ENCODE measurements at regions not wholly inside any gene's neighbourhood (a gene's known extent, or its start where the extent isn't known, plus 50 kb on each side); places are given as distances from the start of the nearest gene placed in this dataset.
"Not testable (repeated sequence)": the region's sequence is repeated elsewhere in the genome, so short reads cannot be mapped to it uniquely, and the experiment has no call there.

- Histone ChIP-seq H3K9me3 (ENCODE audit: insufficient read depth, low read depth, low read length) (no peaks in the 10 kb centered on the region), H3K4me1 (ENCODE audit: insufficient read depth, low read length) (no peaks in the 10 kb centered on the region), H3K4me3 (ENCODE audit: low read length) (no peak overlapping the region), H3K27ac (ENCODE audit: low read length) (no peak overlapping the region), H3K36me3 (ENCODE audit: insufficient read depth, low read depth, low read length) (no peaks in the 10 kb centered on the region), H3K9ac (ENCODE audit: low read depth, low read length) (no peak overlapping the region), H3K27me3 (ENCODE audit: insufficient read depth, low read length) (no peaks in the 10 kb centered on the region)
Observed at GRCh38 chr16:63653044-63653839, 1468.6 kb downstream of the CDH11 start.

- no peak overlapping the region for H3K27ac ChIP-seq (ENCODE audit: low read length)
- H3K4me3 ChIP-seq (ENCODE audit: low read length) = no peak overlapping the region
- no peaks in the 10 kb centered on the region for H3K27me3 ChIP-seq (ENCODE audit: insufficient read depth, low read length)
- H3K9ac ChIP-seq (ENCODE audit: low read depth, low read length) = no peak overlapping the region
- no peaks in the 10 kb centered on the region for H3K4me1 ChIP-seq (ENCODE audit: insufficient read depth, low read length)
- no peaks in the 10 kb centered on the region for H3K9me3 ChIP-seq (ENCODE audit: insufficient read depth, low read depth, low read length)
- H3K36me3 ChIP-seq (ENCODE audit: insufficient read depth, low read depth, low read length) = no peaks in the 10 kb centered on the region
Observed at GRCh38 chr16:63652091-63652490, 1469.8 kb downstream of the CDH11 start.

GRCh38 chr16:63650550-63650949, 1471.3 kb downstream of the CDH11 start:
- Histone ChIP-seq H3K4me1 (ENCODE audit: insufficient read depth, low read length) (no peaks in the 10 kb centered on the region), H3K9ac (ENCODE audit: low read depth, low read length) (no peak overlapping the region), H3K27ac (ENCODE audit: low read length) (no peak overlapping the region), H3K36me3 (ENCODE audit: insufficient read depth, low read depth, low read length) (no peaks in the 10 kb centered on the region), H3K4me3 (ENCODE audit: low read length) (no peak overlapping the region), H3K27me3 (ENCODE audit: insufficient read depth, low read length) (no peaks in the 10 kb centered on the region), H3K9me3 (ENCODE audit: insufficient read depth, low read depth, low read length) (no peaks in the 10 kb centered on the region)

- not testable (repeated sequence) for H3K27ac ChIP-seq (ENCODE audit: low read length); H3K9ac ChIP-seq (ENCODE audit: low read depth, low read length); H3K4me3 ChIP-seq (ENCODE audit: low read length)
Observed at GRCh38 chr16:63633706-63634445, 1488.0 kb downstream of the CDH11 start.

GRCh38 chr16:63629272-63629671, 1492.6 kb downstream of the CDH11 start:
- no peaks in the 10 kb centered on the region for H3K36me3 ChIP-seq (ENCODE audit: insufficient read depth, low read depth, low read length)
- no peaks in the 10 kb centered on the region for H3K9me3 ChIP-seq (ENCODE audit: insufficient read depth, low read depth, low read length)
- no peaks in the 10 kb centered on the region for H3K27me3 ChIP-seq (ENCODE audit: insufficient read depth, low read length)
- H3K9ac ChIP-seq (ENCODE audit: low read depth, low read length) = no peak overlapping the region
- H3K4me3 ChIP-seq (ENCODE audit: low read length) = no peak overlapping the region
- peaks cover 10% of the 10 kb centered on the region; the same call in 1 of the 2 replicates for H3K4me1 ChIP-seq (ENCODE audit: insufficient read depth, low read length)
- no peak overlapping the region for H3K27ac ChIP-seq (ENCODE audit: low read length)

More at GRCh38 chr16:63633706-63634445, 1488.0 kb downstream of the CDH11 start:
- H3K27me3 ChIP-seq (ENCODE audit: insufficient read depth, low read length); H3K36me3 ChIP-seq (ENCODE audit: insufficient read depth, low read depth, low read length); H3K9me3 ChIP-seq (ENCODE audit: insufficient read depth, low read depth, low read length); H3K4me1 ChIP-seq (ENCODE audit: insufficient read depth, low read length): not testable (repeated sequence)

- peaks cover 10% of the 10 kb centered on the region; the same call in 1 of the 2 replicates for H3K4me1 ChIP-seq (ENCODE audit: insufficient read depth, low read length)
- H3K36me3 ChIP-seq (ENCODE audit: insufficient read depth, low read depth, low read length) = no peaks in the 10 kb centered on the region
- H3K4me3 ChIP-seq (ENCODE audit: low read length) = no peak overlapping the region
- no peak overlapping the region for H3K27ac ChIP-seq (ENCODE audit: low read length)
- H3K9ac ChIP-seq (ENCODE audit: low read depth, low read length) = no peak overlapping the region
- no peaks in the 10 kb centered on the region for H3K9me3 ChIP-seq (ENCODE audit: insufficient read depth, low read depth, low read length)
- no peaks in the 10 kb centered on the region for H3K27me3 ChIP-seq (ENCODE audit: insufficient read depth, low read length)
Observed at GRCh38 chr16:63628812-63629211, 1493.1 kb downstream of the CDH11 start.

- Histone ChIP-seq H3K27me3 (ENCODE audit: insufficient read depth, low read length) (no peaks in the 10 kb centered on the region), H3K9ac (ENCODE audit: low read depth, low read length) (no peak overlapping the region), H3K27ac (ENCODE audit: low read length) (no peak overlapping the region), H3K4me3 (ENCODE audit: low read length) (no peak overlapping the region), H3K9me3 (ENCODE audit: insufficient read depth, low read depth, low read length) (no peaks in the 10 kb centered on the region), H3K36me3 (ENCODE audit: insufficient read depth, low read depth, low read length) (no peaks in the 10 kb centered on the region), H3K4me1 (ENCODE audit: insufficient read depth, low read length) (peaks cover 10% of the 10 kb centered on the region; the same call in 1 of the 2 replicates)
Observed at GRCh38 chr16:63625126-63625525, 1496.7 kb downstream of the CDH11 start.

GRCh38 chr16:63623551-63624039, 1498.3 kb downstream of the CDH11 start:
- H3K4me3 ChIP-seq (ENCODE audit: low read length) = no peak overlapping the region
- no peaks in the 10 kb centered on the region for H3K36me3 ChIP-seq (ENCODE audit: insufficient read depth, low read depth, low read length)
- peaks cover 7% of the 10 kb centered on the region; the same call in 1 of the 2 replicates for H3K4me1 ChIP-seq (ENCODE audit: insufficient read depth, low read length)
- no peak overlapping the region for H3K9ac ChIP-seq (ENCODE audit: low read depth, low read length)
- H3K27me3 ChIP-seq (ENCODE audit: insufficient read depth, low read length) = no peaks in the 10 kb centered on the region
- H3K27ac ChIP-seq (ENCODE audit: low read length) = no peak overlapping the region
- H3K9me3 ChIP-seq (ENCODE audit: insufficient read depth, low read depth, low read length) = no peaks in the 10 kb centered on the region

- Histone ChIP-seq H3K36me3 (ENCODE audit: insufficient read depth, low read depth, low read length) (no peaks in the 10 kb centered on the region), H3K4me3 (ENCODE audit: low read length) (no peak overlapping the region), H3K4me1 (ENCODE audit: insufficient read depth, low read length) (no peaks in the 10 kb centered on the region), H3K9ac (ENCODE audit: low read depth, low read length) (no peak overlapping the region), H3K27ac (ENCODE audit: low read length) (no peak overlapping the region), H3K27me3 (ENCODE audit: insufficient read depth, low read length) (peaks cover 21% of the 10 kb centered on the region), H3K9me3 (ENCODE audit: insufficient read depth, low read depth, low read length) (no peaks in the 10 kb centered on the region)
Observed at GRCh38 chr16:63618896-63619485, 1502.9 kb downstream of the CDH11 start.

GRCh38 chr16:63617990-63618763, 1503.7 kb downstream of the CDH11 start:
- peak overlapping the region; percentile 32; the same call in 1 of the 2 replicates for H3K9ac ChIP-seq (ENCODE audit: low read depth, low read length)

More at GRCh38 chr16:63617990-63618763, 1503.7 kb downstream of the CDH11 start:
- Histone ChIP-seq H3K36me3 (ENCODE audit: insufficient read depth, low read depth, low read length) (no peaks in the 10 kb centered on the region), H3K9me3 (ENCODE audit: insufficient read depth, low read depth, low read length) (no peaks in the 10 kb centered on the region), H3K4me1 (ENCODE audit: insufficient read depth, low read length) (peaks cover under 1% of the 10 kb centered on the region; the same call in 1 of the 2 replicates), H3K4me3 (ENCODE audit: low read length) (peak overlapping the region; percentile 71), H3K27me3 (ENCODE audit: insufficient read depth, low read length) (peaks cover 21% of the 10 kb centered on the region), H3K27ac (ENCODE audit: low read length) (no peak overlapping the region)

Data from iPS-20b (cell line).